ENCODE measurements at regions not wholly inside any gene's neighbourhood (a gene's known extent, or its start where the extent isn't known, plus 50 kb on each side); places are given as distances from the start of the nearest gene placed in this dataset.

DNA sequence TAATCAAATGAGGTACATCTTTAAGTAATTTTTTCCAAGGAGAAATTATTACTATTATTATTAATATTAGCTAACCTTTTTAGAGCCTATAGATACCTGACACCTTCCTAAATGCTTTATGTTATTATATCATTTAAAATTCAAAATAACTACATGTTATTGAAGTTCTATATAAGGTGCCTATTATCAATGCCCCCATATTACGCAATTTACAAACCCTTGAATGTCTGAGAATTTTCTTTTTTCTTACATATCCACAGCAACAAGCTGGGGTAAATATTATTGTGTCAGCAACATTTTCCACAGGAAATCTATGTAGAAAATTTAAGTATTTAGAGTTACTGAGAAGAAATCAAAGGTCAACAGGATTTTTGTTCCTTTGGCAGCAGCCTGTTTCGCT, 327.3 kb downstream of the NXPE2 start:
- TF ChIP-seq, protein P1, sequence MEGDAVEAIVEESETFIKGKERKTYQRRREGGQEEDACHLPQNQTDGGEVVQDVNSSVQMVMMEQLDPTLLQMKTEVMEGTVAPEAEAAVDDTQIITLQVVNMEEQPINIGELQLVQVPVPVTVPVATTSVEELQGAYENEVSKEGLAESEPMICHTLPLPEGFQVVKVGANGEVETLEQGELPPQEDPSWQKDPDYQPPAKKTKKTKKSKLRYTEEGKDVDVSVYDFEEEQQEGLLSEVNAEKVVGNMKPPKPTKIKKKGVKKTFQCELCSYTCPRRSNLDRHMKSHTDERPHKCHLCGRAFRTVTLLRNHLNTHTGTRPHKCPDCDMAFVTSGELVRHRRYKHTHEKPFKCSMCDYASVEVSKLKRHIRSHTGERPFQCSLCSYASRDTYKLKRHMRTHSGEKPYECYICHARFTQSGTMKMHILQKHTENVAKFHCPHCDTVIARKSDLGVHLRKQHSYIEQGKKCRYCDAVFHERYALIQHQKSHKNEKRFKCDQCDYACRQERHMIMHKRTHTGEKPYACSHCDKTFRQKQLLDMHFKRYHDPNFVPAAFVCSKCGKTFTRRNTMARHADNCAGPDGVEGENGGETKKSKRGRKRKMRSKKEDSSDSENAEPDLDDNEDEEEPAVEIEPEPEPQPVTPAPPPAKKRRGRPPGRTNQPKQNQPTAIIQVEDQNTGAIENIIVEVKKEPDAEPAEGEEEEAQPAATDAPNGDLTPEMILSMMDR (IDR thresholded peaks at IDR 0.05): no peak
- no peak for DNase-seq (ENCODE audit: low spot score)
- ATAC-seq (ENCODE audit: low FRiP score): no peak

DNA sequence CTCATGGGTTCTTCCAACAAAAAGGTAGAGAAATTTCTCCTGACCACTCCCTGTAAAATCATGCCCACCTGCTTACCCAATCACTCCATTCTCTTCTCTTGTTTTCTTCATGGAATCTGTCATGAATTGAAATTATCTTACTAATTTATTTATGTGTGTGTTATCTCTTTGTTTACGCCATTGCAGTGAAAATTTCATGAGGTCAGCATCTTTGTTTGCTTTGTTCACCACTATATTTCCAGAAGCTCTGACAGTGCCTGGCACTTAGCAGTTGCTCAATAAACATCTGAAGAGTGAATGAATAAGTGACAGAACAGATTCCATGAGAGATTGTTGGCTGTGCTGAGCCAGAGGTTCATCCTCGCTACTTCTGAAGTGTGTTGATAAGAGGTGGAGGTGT, 329.5 kb downstream of the NXPE2 start:
- no peak for ATAC-seq (ENCODE audit: low FRiP score)
- TF ChIP-seq, protein P1 (IDR thresholded peaks at IDR 0.05): no peak

DNA sequence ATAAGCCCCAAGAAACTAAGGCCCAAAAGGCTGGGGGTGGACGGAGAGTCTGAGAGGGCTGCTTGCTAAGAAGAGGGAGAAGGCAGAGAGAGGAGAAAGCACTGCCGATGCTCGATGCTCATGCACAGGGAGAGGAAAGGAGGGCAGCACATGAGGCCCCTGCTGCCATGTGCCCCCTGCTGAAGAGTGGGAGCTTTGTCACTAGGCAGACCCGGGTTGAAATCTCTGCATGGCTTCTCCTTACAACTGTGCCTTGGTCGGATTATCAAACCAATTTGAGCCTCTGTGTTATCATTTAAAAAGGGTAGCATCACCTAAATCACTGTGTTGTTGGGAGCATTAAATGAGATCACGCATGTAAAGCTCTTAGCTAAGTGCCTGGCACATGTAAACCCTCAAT, 330.5 kb downstream of the NXPE2 start:
- DNase-seq (ENCODE audit: low spot score): no peak
- TF ChIP-seq, protein P1 (IDR thresholded peaks at IDR 0.05): no peak
- no peak for ATAC-seq (ENCODE audit: low FRiP score)

More for the DNA sequence above, 329.5 kb downstream of the NXPE2 start:
- DNase-seq (ENCODE audit: low spot score): no peak

DNA sequence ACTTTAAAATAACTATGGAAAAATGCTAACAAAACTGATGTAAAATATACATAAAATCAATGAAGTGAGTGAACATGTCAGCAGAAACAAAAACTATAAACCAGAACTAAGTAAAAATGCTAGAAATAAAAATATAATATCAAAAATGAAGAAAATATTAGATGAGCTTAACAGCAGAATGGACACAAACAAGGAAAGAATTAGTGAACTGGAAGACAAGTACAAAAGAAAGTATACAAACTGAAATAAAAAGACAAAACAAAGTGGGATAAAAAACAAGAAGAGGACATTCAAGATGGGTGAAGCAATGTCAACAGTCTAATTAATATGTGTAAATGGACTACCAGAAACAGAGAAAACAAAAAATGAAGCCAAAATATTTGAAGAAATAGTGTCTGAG, 339.2 kb downstream of the NXPE2 start:
- TF ChIP-seq, protein P1 (IDR thresholded peaks at IDR 0.05): no peak
- no peak for ATAC-seq (ENCODE audit: low FRiP score)
- no peak for DNase-seq (ENCODE audit: low spot score)

DNA sequence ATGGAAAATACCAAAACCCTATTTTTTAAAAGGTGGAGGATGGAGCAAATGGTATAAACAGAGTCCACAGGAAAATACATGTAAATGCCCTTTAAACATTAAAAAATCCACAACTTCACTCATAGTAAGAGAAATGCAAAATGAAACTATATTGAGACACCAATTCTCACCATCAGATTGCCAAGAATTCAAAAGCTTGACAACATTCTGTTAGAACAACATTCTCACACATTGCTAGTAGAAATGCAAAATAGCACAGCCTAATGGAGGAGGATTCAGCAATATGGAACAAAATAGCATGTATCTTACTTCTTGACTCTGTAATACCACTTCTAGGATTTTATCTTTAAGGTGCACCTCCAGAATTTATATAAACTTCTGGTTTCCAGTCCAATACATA, 351.8 kb downstream of the NXPE2 start:
- ATAC-seq (ENCODE audit: low FRiP score) (no peak), DNase-seq (ENCODE audit: low spot score) (no peak)
- TF ChIP-seq, protein P1 (IDR thresholded peaks at IDR 0.05): no peak

DNA sequence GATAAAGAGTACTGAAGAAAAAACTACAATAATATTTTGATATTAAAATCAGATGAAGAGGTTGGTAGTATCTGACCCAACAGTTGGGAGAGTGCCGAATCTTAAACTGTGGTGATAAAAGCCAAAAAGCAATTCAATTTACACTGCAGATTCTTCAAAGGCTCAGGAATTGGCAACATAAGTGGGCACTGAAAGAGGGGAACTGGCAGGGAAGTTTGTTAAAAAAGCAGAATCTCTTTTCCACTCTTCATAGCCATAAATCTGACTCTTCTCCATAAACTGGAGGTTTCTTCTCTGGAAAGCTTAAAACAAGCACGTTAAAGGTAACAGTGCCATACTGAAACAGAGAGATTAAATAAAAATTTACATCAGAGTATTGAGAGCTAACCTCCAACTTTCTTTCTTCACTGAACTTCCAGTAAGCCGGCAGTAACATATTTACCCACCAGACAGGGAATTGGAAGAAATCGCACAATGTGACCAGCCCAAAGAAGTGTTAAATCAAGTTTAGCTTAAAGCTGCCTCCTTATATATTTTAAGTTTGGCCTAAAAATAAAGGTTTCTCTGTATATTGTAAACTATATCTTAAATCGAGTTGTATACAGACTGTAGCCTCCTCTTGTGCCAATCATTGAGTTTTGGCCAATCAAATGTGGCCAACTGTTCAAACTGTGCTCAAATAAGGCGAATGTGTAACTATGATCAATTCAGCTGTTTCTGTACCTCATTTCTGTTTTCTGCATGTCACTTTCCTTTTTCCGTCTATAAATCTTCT, 358.3 kb downstream of the NXPE2 start:
- TF ChIP-seq, protein P1 (IDR thresholded peaks at IDR 0.05): no peak
- ATAC-seq (ENCODE audit: low FRiP score): no peak
- no peak for DNase-seq (ENCODE audit: low spot score)

DNA sequence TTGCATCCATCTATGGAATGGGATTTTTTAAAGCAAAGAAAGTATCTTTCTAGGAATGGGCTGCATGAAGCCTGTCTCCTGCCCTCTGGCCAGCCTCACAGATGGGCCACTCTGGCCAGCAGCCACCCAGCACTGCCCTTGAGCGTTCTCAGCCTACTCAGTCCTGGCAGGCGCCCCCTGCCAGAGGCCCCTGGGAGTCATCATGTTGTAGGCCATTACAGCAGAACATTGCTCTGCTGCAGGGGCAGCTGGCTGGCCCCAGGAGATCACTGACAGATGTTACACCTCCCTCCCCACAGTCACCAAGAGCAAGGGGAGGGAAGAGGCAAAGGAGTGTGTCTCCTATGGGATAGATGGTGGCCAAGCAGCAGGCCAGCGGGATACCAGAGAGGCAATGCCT, 363.7 kb downstream of the NXPE2 start:
- no peak for ATAC-seq (ENCODE audit: low FRiP score)
- DNase-seq (ENCODE audit: low spot score): no peak
- TF ChIP-seq, protein P1 (IDR thresholded peaks at IDR 0.05): no peak

Measured in omental fat pad (tissue), 3 donors.